T-cell (primary cell): ENCODE measurements at regions not wholly inside any gene's neighbourhood (a gene's known extent, or its start where the extent isn't known, plus 50 kb on each side); places are given as distances from the start of the nearest gene placed in this dataset.
"Not testable (repeated sequence)": the region's sequence is repeated elsewhere in the genome, so short reads cannot be mapped to it uniquely, and the experiment has no call there.

Experiments
- ATAC-seq, 4 experiments: fragments of 200-7000 bp in 3 of 4; fragments of 150-1000 bp in 1 of 4; cut with Tn5 transposase; replicated peaks in 1 of 4; 1 replicate in 3 of 4; 2 replicates in 1 of 4; pipeline ENCODE4 v1.10.0; 2021; ENCODE audit warnings: moderate library complexity in 3 of 4, mild to moderate bottlenecking in 2 of 4, moderate number of reproducible peaks in 1 of 4
- CTCF ChIA-PET, 2 donors: fragments of 300-600 bp; sonication (Branson Sonifier 250); formaldehyde crosslinking; loops; one replicate each; lab custom pipeline; 2022; ENCODE audit warnings: antibody characterized with exemption in 2 of 2; lab: Charles Lee
- POLR2A ChIA-PET, 2 donors: fragments of 300-600 bp; sonication (Branson Sonifier 250); formaldehyde crosslinking; loops; one replicate each; lab custom pipeline; 2022; ENCODE audit warnings: antibody characterized with exemption in 2 of 2; lab: Charles Lee
- DNase-seq, 35 experiments: peaks; one replicate each; pipeline versions ENCODE4 v3.0.0 to v3.0.0-alpha.2; 2013 to 2023
- H3K27ac ChIP-seq: one replicate; pipeline ENCODE4 v1.5.1; 2013; ENCODE audit warnings: low read length
- H3K27me3 ChIP-seq, 2 experiments: replicated peaks in 1 of 2; 1 replicate in 1 of 2; 2 replicates in 1 of 2; pipeline versions ENCODE4 v1.6.1 to v1.7.0; 2013; ENCODE audit warnings: low read length in 1 of 2, mixed read lengths in 1 of 2; ENCODE audit not compliant: control insufficient read depth in 2 of 2, insufficient read depth in 2 of 2; ENCODE audit errors: extremely low read depth in 1 of 2
- H3K36me3 ChIP-seq, 2 donors: 1 replicate in 1 of 2; 2 replicates in 1 of 2; pipeline versions ENCODE4 v1.6.1 to v1.7.0; 2013; ENCODE audit warnings: low read length in 1 of 2; ENCODE audit not compliant: control insufficient read depth in 2 of 2, insufficient read depth in 1 of 2; ENCODE audit errors: extremely low read depth in 1 of 2
- H3K4me1 ChIP-seq, 2 experiments: 1 replicate in 1 of 2; 2 replicates in 1 of 2; pipeline versions ENCODE4 v1.6.1 to v1.7.0; 2013; ENCODE audit warnings: low read length in 2 of 2, mixed read lengths in 1 of 2; ENCODE audit not compliant: insufficient read depth in 2 of 2, control insufficient read depth in 1 of 2; ENCODE audit errors: extremely low read depth in 1 of 2
- H3K4me3 ChIP-seq, 2 donors: 1 replicate in 1 of 2; 2 replicates in 1 of 2; pipeline versions ENCODE4 v1.5.1 to v1.7.0; 2013; ENCODE audit warnings: mild to moderate bottlenecking in 2 of 2, low read length in 1 of 2, moderate library complexity in 1 of 2; ENCODE audit not compliant: control insufficient read depth in 1 of 2; ENCODE audit errors: extremely low read depth in 1 of 2
- H3K9me3 ChIP-seq: 2 replicates; pipeline ENCODE4 v1.7.0; 2013
- H3K27ac Mint-ChIP-seq, 2 donors: one replicate each; pipeline ENCODE4 v1.8.0; 2020 to 2021; ENCODE audit warnings: mild to moderate bottlenecking in 2 of 2, mixed read lengths in 2 of 2
- H3K27me3 Mint-ChIP-seq, 2 donors: one replicate each; pipeline ENCODE4 v1.8.0; 2021 to 2022; ENCODE audit warnings: mixed read lengths in 2 of 2
- H3K36me3 Mint-ChIP-seq: one replicate; pipeline ENCODE4 v1.8.0; 2021; ENCODE audit warnings: mixed read lengths
- H3K4me1 Mint-ChIP-seq, 3 donors: one replicate each; pipeline ENCODE4 v1.8.0; 2020 to 2022; ENCODE audit warnings: mixed read lengths in 3 of 3, mild to moderate bottlenecking in 1 of 3
- H3K4me3 Mint-ChIP-seq, 3 donors: one replicate each; pipeline ENCODE4 v1.8.0; 2020 to 2022; ENCODE audit warnings: mild to moderate bottlenecking in 3 of 3, mixed read lengths in 3 of 3, moderate library complexity in 3 of 3
- H3K9me3 Mint-ChIP-seq, 3 donors: one replicate each; pipeline ENCODE4 v1.8.0; 2020 to 2022; ENCODE audit warnings: mixed read lengths in 3 of 3
- WGBS: methylation state at CpG from one replicate; pipeline ENCODE4 v1.1.5; 2013; ENCODE audit warnings: missing lambda C conversion rate; ENCODE audit not compliant: insufficient coverage; 5-methylcytosine and 5-hydroxymethylcytosine counted together

DNA sequence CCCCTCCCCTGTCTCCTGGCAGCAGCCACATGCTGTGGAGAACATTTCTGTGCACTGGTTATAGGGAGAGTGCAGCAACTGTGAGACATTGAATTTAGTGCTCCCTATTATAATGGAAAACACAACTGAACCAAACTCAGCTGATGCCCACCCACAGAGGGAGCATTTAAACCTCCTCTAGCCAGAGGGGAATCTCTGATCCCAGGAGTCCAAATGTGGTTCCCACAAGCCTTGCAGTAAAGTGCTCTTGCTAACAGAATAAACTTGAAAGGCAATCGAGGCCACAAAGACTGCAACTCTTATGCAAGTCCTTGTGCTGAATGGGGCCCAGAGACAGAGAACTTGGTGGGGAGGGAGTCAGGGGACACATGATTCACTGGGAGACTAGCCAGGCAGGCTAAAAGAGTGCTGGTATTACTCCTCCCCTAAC is 638.8 kb upstream of the VRK2 start:
- CTCF ChIA-PET = no interaction called here

DNA sequence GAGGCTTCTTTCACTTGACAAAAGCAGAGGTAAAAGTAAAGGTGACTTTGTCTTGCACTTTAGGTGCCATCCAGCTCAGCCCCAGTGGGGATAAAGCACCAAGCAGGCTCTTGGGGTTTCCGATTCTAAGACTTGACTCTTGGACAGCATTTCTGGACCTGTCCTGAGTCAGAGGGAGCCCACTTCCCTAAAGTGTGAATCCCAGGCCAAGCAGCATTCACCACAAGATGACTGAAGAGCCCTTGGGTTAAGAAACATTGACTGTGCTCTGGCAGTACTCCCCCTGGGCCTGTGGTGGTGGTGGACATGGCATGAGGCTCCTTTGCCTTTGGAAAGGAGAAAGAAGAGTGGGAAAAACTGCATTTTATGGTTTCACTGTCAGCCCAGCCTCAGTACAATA is 638.0 kb upstream of the VRK2 start:
- Histone ChIP-seq H3K4me3 (no peak overlapping the region), H3K4me1 (no peaks in the 10 kb centered on the region), H3K36me3 (no peaks in the 10 kb centered on the region), H3K27ac (no peak overlapping the region), H3K27me3 (no peaks in the 10 kb centered on the region), H3K9me3 (no peaks in the 10 kb centered on the region)
- ChIA-PET POLR2A (no interaction called here), CTCF (no interaction called here)
- H3K27ac Mint-ChIP-seq = no peak overlapping the region
- no peaks in the 10 kb centered on the region for H3K27me3 Mint-ChIP-seq
- ATAC-seq = no peak
- peaks cover 12 to 43% (median 22%) of the 10 kb centered on the region in 3 donors for H3K9me3 Mint-ChIP-seq
- no peaks in the 10 kb centered on the region for H3K4me1 Mint-ChIP-seq
- no peak overlapping the region for H3K4me3 Mint-ChIP-seq
- DNase-seq = no peak
- 100% methylated on average over 1 of the region's 1 CpG for WGBS
- no peaks in the 10 kb centered on the region for H3K36me3 Mint-ChIP-seq

More for the DNA sequence above, 638.8 kb upstream of the VRK2 start:
- H3K4me1 Mint-ChIP-seq = no peaks in the 10 kb centered on the region
- Histone ChIP-seq H3K27me3 (no peaks in the 10 kb centered on the region), H3K9me3 (no peaks in the 10 kb centered on the region), H3K4me3 (no peak overlapping the region), H3K27ac (no peak overlapping the region), H3K4me1 (no peaks in the 10 kb centered on the region), H3K36me3 (no peaks in the 10 kb centered on the region)
- peaks cover 12 to 38% (median 21%) of the 10 kb centered on the region in 3 donors for H3K9me3 Mint-ChIP-seq
- ATAC-seq (no peak), DNase-seq (no peak)
- H3K27me3 Mint-ChIP-seq = no peaks in the 10 kb centered on the region
- H3K4me3 Mint-ChIP-seq = no peak overlapping the region
- H3K27ac Mint-ChIP-seq = no peak overlapping the region
- H3K36me3 Mint-ChIP-seq = no peaks in the 10 kb centered on the region
- POLR2A ChIA-PET = no interaction called here
- 80% methylated on average over 1 of the region's 1 CpG for WGBS

DNA sequence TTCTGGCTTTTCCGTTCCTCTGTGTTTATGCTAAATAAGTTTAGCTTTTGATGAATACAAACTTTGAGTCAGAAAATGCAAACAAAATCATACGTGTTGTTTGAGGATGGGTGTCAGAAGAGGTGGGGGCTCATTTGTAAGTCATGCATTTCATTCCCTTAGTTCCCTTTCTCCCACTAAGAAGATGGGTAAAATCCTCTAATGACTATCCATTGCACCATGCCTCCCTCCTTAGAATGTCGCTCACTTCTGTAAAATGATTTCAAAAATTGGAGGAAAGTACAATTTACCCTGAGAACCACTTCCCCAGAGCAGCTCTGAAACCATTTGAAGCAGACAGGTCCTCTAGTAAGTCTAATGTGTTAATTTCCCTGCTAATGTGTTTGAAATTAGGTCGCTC is 629.6 kb upstream of the VRK2 start:
- WGBS = 80% methylated on average over 1 of the region's 4 CpGs
- H3K27me3 Mint-ChIP-seq = no peaks in the 10 kb centered on the region
- H3K9me3 ChIP-seq = no peaks in the 10 kb centered on the region
- ATAC-seq (no peak), DNase-seq (no peak)
- POLR2A ChIA-PET = no interaction called here
- no peaks in the 10 kb centered on the region for H3K4me1 ChIP-seq
- H3K36me3 ChIP-seq = no peaks in the 10 kb centered on the region
- H3K9me3 Mint-ChIP-seq = peaks cover 12 to 31% (median 25%) of the 10 kb centered on the region in 3 donors
- no peaks in the 10 kb centered on the region for H3K27me3 ChIP-seq
- H3K4me3 ChIP-seq = no peak overlapping the region
- H3K27ac ChIP-seq = no peak overlapping the region
- no peaks in the 10 kb centered on the region for H3K4me1 Mint-ChIP-seq
- H3K4me3 Mint-ChIP-seq = no peak overlapping the region
- H3K36me3 Mint-ChIP-seq = no peaks in the 10 kb centered on the region
- CTCF ChIA-PET = no interaction called here
- no peak overlapping the region for H3K27ac Mint-ChIP-seq

DNA sequence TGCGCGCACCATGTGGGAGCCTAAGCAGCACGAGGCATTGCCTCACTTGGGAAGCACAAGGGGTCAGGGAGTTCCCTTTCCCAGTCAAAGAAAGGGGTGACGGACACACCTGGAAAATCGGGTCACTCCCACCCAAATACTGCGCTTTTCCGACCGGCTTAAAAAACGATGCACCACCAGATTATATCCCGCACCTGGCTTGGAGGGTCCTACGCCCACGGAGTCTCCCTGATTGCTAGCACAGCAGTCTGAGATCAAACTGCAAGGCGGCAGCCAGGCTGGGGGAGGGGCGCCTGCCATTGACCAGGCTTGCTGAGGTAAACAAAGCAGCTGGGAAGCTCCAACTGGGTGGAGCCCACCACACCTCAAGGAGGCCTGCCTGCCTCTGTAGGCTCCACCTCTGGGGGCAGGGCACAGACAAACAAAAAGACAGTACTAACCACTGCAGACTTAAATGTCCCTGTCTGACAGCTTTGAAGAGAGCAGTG is 627.7 kb upstream of the VRK2 start:
- H3K36me3 Mint-ChIP-seq, ATAC-seq, H3K27ac ChIP-seq, H3K27ac Mint-ChIP-seq, H3K27me3 Mint-ChIP-seq, H3K4me3 Mint-ChIP-seq, DNase-seq, H3K4me1 ChIP-seq, H3K9me3 ChIP-seq, H3K4me1 Mint-ChIP-seq, H3K27me3 ChIP-seq, POLR2A ChIA-PET, H3K4me3 ChIP-seq, CTCF ChIA-PET, H3K36me3 ChIP-seq: not testable (repeated sequence)
- WGBS = 86% methylated on average over 7 of the region's 14 CpGs
- peaks cover 12 to 17% (median 13%) of the 10 kb centered on the region in 3 donors for H3K9me3 Mint-ChIP-seq

DNA sequence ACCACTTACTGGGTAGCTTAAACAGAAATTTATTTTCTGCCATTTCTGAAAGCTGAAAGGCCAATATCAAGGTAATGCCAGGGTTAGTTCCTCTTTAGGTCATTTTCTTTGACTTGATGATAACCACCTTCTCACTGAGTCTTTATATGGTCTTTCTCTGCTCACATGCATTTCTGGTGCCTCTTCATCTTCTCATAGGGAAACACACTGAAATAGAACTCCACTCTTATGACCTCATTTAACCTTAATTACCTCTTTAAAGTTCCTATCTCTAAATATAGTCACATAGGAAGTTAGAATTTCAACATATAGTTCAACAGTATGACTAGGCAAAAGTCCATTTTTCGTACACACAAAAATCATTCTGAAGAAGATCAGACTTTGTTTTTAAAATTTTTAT is 616.8 kb upstream of the VRK2 start:
- Histone ChIP-seq H3K9me3 (no peaks in the 10 kb centered on the region), H3K4me1 (no peaks in the 10 kb centered on the region), H3K36me3 (no peaks in the 10 kb centered on the region), H3K4me3 (no peak overlapping the region), H3K27me3 (no peaks in the 10 kb centered on the region), H3K27ac (no peak overlapping the region)
- Mint-ChIP-seq H3K27me3 (no peaks in the 10 kb centered on the region), H3K36me3 (no peaks in the 10 kb centered on the region), H3K4me3 (no peak overlapping the region), H3K9me3 (peaks cover 3 to 14% (median 13%) of the 10 kb centered on the region in 3 donors), H3K4me1 (no peaks in the 10 kb centered on the region), H3K27ac (no peak overlapping the region)
- ChIA-PET POLR2A (no interaction called here), CTCF (no interaction called here)
- WGBS = no CpG with 5 or more reads among the region's 1 CpG
- DNase-seq (no peak), ATAC-seq (no peak)

DNA sequence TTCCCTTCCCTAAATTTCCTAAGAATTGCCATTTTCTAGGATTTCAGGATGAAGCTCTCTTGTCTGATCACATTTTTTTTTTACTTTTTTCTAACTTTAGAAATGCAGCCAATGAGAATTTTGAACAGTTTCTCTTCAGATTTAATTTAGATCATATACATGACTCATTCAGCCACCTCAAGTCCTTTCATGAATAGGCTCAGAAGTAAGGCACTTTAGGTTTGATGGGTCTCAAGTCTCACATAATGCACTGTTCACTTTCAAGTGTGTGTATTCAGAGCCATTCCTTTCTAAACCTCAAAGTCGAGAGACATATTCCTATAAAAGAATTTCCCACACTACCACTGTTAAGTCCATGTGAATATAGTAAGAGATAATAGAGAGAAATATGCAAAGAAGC is 614.1 kb upstream of the VRK2 start:
- DNase-seq (no peak), ATAC-seq (no peak)
- no peaks in the 10 kb centered on the region for H3K36me3 Mint-ChIP-seq
- Histone ChIP-seq H3K4me1 (no peaks in the 10 kb centered on the region), H3K36me3 (no peaks in the 10 kb centered on the region), H3K9me3 (no peaks in the 10 kb centered on the region), H3K4me3 (no peak overlapping the region), H3K27ac (no peak overlapping the region), H3K27me3 (no peaks in the 10 kb centered on the region)
- H3K9me3 Mint-ChIP-seq = peaks cover 0 to 21% (median 17%) of the 10 kb centered on the region in 3 donors
- H3K4me1 Mint-ChIP-seq = no peaks in the 10 kb centered on the region
- ChIA-PET POLR2A (no interaction called here), CTCF (no interaction called here)
- WGBS = no CpG with 5 or more reads among the region's 1 CpG
- no peak overlapping the region for H3K27ac Mint-ChIP-seq
- no peaks in the 10 kb centered on the region for H3K27me3 Mint-ChIP-seq
- H3K4me3 Mint-ChIP-seq = no peak overlapping the region

DNA sequence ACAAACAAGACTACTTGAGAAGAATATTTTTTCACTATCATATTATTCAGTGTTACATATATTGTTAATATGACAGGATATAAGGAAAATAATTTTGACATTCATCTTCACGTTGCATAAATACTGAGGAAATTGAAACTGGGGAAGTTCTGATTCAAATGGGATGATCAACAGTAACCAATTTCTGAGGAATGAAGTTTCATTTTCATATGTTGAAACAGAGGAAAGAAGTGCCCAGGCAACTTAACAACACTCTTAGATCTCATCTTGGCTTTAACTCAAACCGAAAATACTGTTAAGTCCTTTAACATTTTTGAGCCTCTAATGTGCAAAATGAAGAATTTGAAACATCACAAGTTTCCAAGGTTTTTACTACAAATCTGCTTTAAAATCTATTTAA is 612.2 kb upstream of the VRK2 start:
- Histone ChIP-seq H3K4me1 (no peaks in the 10 kb centered on the region), H3K27ac (no peak overlapping the region), H3K4me3 (no peak overlapping the region), H3K9me3 (no peaks in the 10 kb centered on the region), H3K36me3 (no peaks in the 10 kb centered on the region), H3K27me3 (no peaks in the 10 kb centered on the region)
- POLR2A ChIA-PET = no interaction called here
- Mint-ChIP-seq H3K27me3 (no peaks in the 10 kb centered on the region), H3K27ac (no peak overlapping the region), H3K4me3 (no peak overlapping the region), H3K9me3 (peaks cover 0 to 21% (median 19%) of the 10 kb centered on the region in 3 donors), H3K36me3 (no peaks in the 10 kb centered on the region), H3K4me1 (no peaks in the 10 kb centered on the region)
- DNase-seq = no peak
- no CpG with 5 or more reads among the region's 2 CpGs for WGBS
- no peak for ATAC-seq
- CTCF ChIA-PET = no interaction called here
